Suprapubic skin (tissue), 4 donors: ENCODE measurements at regions not wholly inside any gene's neighbourhood (a gene's known extent, or its start where the extent isn't known, plus 50 kb on each side); places are given as distances from the start of the nearest gene placed in this dataset.
"Not testable (repeated sequence)": the region's sequence is repeated elsewhere in the genome, so short reads cannot be mapped to it uniquely, and the experiment has no call there.

Experiments used
- DNase-seq, 2 donors: peaks; one replicate each; pipeline ENCODE4 v3.0.0-alpha.2; 2019; ENCODE audit warnings: low spot score in 2 of 2
- H3K27ac ChIP-seq: fragments of 200-600 bp; sonication (generic); one replicate; pipeline ENCODE4 v1.5.1; 2019
- H3K27me3 ChIP-seq: fragments of 200-600 bp; sonication (generic); one replicate; pipeline ENCODE4 v1.5.1; 2019
- H3K36me3 ChIP-seq: fragments of 200-600 bp; sonication (generic); one replicate; pipeline ENCODE4 v1.5.1; 2019
- H3K4me1 ChIP-seq: fragments of 200-600 bp; sonication (generic); one replicate; pipeline ENCODE4 v1.5.1; 2019
- H3K4me3 ChIP-seq: fragments of 200-600 bp; sonication (generic); one replicate; pipeline ENCODE4 v1.5.1; 2019; ENCODE audit warnings: mild to moderate bottlenecking
- H3K9me3 ChIP-seq: fragments of 200-600 bp; sonication (generic); one replicate; pipeline ENCODE4 v1.5.1; 2019
- WGBS: methylation state at CpG from one replicate; pipeline ENCODE4 v1.1.5; 2018; 5-methylcytosine and 5-hydroxymethylcytosine counted together

DNA sequence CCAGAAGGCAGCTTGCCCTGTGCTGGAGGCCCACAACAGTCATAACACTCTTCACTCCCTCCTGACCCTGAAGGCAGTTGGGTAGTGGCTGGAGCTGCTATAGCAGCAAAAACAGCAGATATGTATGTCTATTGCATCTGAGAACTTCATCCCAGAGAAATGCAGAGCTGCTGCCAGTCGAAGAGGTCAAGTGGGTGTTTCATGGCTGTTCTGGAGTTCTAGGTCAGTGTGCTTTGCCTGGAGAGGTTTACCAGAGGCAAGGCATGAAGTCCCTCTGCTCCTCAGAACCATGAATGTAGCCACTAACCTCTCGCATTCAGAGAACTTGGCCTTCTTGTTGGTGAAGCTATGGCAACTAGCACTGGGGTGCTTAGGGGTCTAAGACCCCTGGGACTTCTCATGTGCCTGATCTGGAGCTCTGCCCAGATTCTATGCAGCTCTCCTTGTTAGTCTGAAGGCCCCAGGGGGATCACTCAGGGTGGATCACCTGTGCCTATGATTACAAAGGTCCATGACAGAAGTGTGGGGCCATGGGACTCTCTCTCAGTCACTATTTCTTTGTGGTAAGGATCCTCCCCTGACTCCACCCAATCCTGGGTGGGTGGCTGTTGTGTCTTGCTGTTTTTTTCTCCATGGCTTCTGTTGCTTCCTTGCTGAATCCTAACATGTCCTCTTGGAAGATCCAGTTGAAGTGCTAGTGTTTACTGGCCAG, 637.7 kb upstream of the TPTE start:
- H3K4me3 ChIP-seq, DNase-seq, H3K27me3 ChIP-seq, H3K27ac ChIP-seq, H3K4me1 ChIP-seq, H3K36me3 ChIP-seq: not testable (repeated sequence)
- 63% methylated on average over 2 of the region's 2 CpGs for WGBS
- peaks cover 39% of the 10 kb centered on the region for H3K9me3 ChIP-seq

GRCh38 chr21:9888500-9888899, 632.9 kb upstream of the TPTE start:
- H3K27ac ChIP-seq, H3K27me3 ChIP-seq, H3K4me3 ChIP-seq, DNase-seq, H3K36me3 ChIP-seq, H3K4me1 ChIP-seq: not testable (repeated sequence)
- peaks cover 13% of the 10 kb centered on the region for H3K9me3 ChIP-seq
- WGBS = 55% methylated on average over 6 of the region's 6 CpGs

- not testable (repeated sequence) for H3K4me1 ChIP-seq, H3K27ac ChIP-seq, H3K27me3 ChIP-seq, H3K4me3 ChIP-seq, H3K36me3 ChIP-seq, H3K9me3 ChIP-seq
- peak in 1 of 2 donors; percentile 47 for DNase-seq
- WGBS = 60% methylated on average over 3 of the region's 3 CpGs
Observed at GRCh38 chr21:9903579-9903978, 617.8 kb upstream of the TPTE start.

- H3K27ac ChIP-seq, DNase-seq, H3K4me1 ChIP-seq, H3K36me3 ChIP-seq, H3K4me3 ChIP-seq, H3K27me3 ChIP-seq, H3K9me3 ChIP-seq: not testable (repeated sequence)
- WGBS = 37% methylated on average over 5 of the region's 5 CpGs
Observed at GRCh38 chr21:9914135-9914534, 607.2 kb upstream of the TPTE start.

DNA sequence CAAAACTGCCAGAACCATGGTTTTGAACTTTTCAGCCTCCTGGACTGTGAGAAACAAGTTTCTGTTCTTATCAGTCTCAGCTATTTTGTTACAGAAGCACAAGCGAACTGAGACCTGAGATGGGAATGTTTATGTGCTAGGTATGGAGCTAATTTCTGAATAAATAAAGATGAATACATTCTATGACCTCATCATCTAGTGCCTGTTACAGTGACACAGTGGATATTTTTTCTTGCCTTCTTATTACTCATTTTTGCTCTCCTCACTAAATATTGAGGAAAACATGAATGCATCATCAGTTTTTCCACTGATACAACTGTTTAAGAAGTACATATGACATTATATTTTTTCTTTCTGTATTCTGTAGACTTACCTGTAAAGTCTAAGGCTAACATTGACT, 601.9 kb upstream of the TPTE start:
- not testable (repeated sequence) for H3K36me3 ChIP-seq, H3K9me3 ChIP-seq, H3K27ac ChIP-seq, H3K27me3 ChIP-seq, H3K4me3 ChIP-seq, DNase-seq, H3K4me1 ChIP-seq
- 42% methylated on average over 1 of the region's 1 CpG for WGBS

GRCh38 chr21:9943639-9944038, 577.7 kb upstream of the TPTE start:
- not testable (repeated sequence) for DNase-seq, H3K4me3 ChIP-seq, H3K27ac ChIP-seq, H3K36me3 ChIP-seq, H3K4me1 ChIP-seq, H3K27me3 ChIP-seq
- 70% methylated on average over 7 of the region's 7 CpGs for WGBS
- H3K9me3 ChIP-seq = peaks cover 38% of the 10 kb centered on the region

DNA sequence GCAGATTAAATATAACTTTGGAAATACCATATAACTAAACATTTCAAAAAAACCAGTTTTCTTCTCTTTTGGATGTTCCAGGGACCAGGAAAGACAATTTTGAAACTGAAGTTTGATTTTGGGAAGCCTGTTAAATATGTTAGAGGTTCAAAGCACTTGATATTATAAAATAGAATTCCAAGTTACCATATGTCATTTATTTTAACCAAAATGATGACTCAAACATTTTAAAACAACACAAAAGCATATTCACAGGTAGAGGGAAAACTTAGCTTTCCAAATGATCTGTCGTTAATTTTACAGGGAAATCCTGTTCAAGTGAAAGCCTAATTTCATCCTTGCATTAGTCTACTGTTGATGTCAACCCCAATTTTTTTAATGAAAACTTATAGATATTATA, 575.3 kb upstream of the TPTE start:
- H3K27ac ChIP-seq, H3K4me3 ChIP-seq, H3K36me3 ChIP-seq, DNase-seq, H3K27me3 ChIP-seq, H3K4me1 ChIP-seq: not testable (repeated sequence)
- H3K9me3 ChIP-seq = peaks cover 46% of the 10 kb centered on the region
- 29% methylated on average over 1 of the region's 1 CpG for WGBS

- not testable (repeated sequence) for H3K27ac ChIP-seq, H3K4me3 ChIP-seq, DNase-seq, H3K27me3 ChIP-seq, H3K36me3 ChIP-seq, H3K4me1 ChIP-seq
- H3K9me3 ChIP-seq = peaks cover 32% of the 10 kb centered on the region
- WGBS = 54% methylated on average over 8 of the region's 8 CpGs
Observed at GRCh38 chr21:9949510-9950289, 571.7 kb upstream of the TPTE start.

- not testable (repeated sequence) for H3K27me3 ChIP-seq, H3K36me3 ChIP-seq, H3K4me3 ChIP-seq, H3K27ac ChIP-seq, H3K4me1 ChIP-seq, DNase-seq
- H3K9me3 ChIP-seq = peaks cover 25% of the 10 kb centered on the region
- 26% methylated on average over 2 of the region's 2 CpGs for WGBS
Observed at GRCh38 chr21:9950363-9950762, 571.0 kb upstream of the TPTE start.

- H3K4me1 ChIP-seq, H3K4me3 ChIP-seq, H3K27ac ChIP-seq, H3K36me3 ChIP-seq, DNase-seq, H3K27me3 ChIP-seq: not testable (repeated sequence)
- peaks cover 15% of the 10 kb centered on the region for H3K9me3 ChIP-seq
Observed at GRCh38 chr21:9958791-9959190, 562.6 kb upstream of the TPTE start.

GRCh38 chr21:9959220-9959964, 562.0 kb upstream of the TPTE start:
- WGBS = 56% methylated on average over 4 of the region's 4 CpGs
- not testable (repeated sequence) for DNase-seq, H3K27me3 ChIP-seq, H3K4me1 ChIP-seq, H3K4me3 ChIP-seq, H3K27ac ChIP-seq, H3K36me3 ChIP-seq
- H3K9me3 ChIP-seq = peaks cover 15% of the 10 kb centered on the region

DNA sequence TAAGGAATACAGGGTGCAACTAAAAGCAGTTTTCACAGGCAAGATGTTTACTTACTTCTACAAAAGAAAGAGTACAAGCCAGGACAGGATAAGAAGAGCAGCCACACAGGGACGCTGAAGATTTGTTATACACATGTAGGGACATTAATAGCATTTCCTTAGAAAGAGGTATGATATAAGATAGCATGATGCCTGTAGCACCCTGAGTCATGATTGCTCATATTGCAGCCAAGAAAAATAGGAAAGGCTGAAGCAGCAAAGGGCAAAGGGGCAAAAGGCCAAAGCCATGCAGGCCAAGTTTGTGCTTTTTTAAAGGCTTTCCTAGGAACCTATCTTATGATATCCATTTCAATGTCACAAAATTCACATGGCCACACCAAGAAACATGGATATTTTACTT, 552.0 kb upstream of the TPTE start:
- H3K36me3 ChIP-seq, H3K27me3 ChIP-seq, H3K27ac ChIP-seq, H3K4me1 ChIP-seq, DNase-seq, H3K4me3 ChIP-seq: not testable (repeated sequence)
- peaks cover 13% of the 10 kb centered on the region for H3K9me3 ChIP-seq
- 16% methylated on average over 1 of the region's 1 CpG for WGBS

GRCh38 chr21:9972018-9972417, 549.4 kb upstream of the TPTE start:
- H3K27ac ChIP-seq, DNase-seq, H3K27me3 ChIP-seq, H3K4me1 ChIP-seq, H3K9me3 ChIP-seq, H3K4me3 ChIP-seq, H3K36me3 ChIP-seq: not testable (repeated sequence)
- 19% methylated on average over 1 of the region's 1 CpG for WGBS

DNA sequence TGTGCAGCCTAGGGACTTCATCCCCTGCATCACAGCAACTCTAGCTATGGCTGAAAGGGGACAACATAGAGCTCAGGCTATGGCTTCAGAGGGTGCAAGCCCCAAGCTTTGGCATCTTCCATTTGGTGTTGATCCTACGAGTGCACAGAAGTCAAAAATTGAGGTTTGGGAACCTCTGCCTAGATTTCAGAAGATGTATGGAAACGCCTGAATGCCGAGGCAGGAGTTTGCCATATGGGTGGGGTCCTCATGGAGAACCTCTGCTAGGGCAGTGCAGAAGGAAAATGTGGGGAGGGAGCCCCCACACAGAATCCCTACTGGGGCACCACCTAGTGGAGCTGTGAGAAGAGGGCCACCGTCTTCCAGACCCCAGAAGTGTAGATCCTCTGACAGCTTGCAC, 543.0 kb upstream of the TPTE start:
- not testable (repeated sequence) for H3K27me3 ChIP-seq, H3K36me3 ChIP-seq, H3K4me3 ChIP-seq, DNase-seq, H3K4me1 ChIP-seq, H3K27ac ChIP-seq, H3K9me3 ChIP-seq
- WGBS = 66% methylated on average over 3 of the region's 4 CpGs
